GM12878 (cell line): ENCODE measurements at regions not wholly inside any gene's neighbourhood (a gene's known extent, or its start where the extent isn't known, plus 50 kb on each side); places are given as distances from the start of the nearest gene placed in this dataset.

Experiments used
- BCL11A ChIP-seq: IDR thresholded peaks from 2 replicates; pipeline ENCODE4 v1.6.1; 2011; ENCODE audit warnings: low read depth, low read length
- CBX5 ChIP-seq: sonication (generic); IDR thresholded peaks from 2 replicates; pipeline ENCODE4 v1.6.1; 2016; ENCODE audit warnings: low read depth, moderate library complexity, mild to moderate bottlenecking, inconsistent platforms
- NR2C1 ChIP-seq: fragments of 450-650 bp; IDR thresholded peaks from 2 replicates; pipeline ENCODE4 v1.6.1; 2017; ENCODE audit warnings: antibody characterized with exemption, mild to moderate bottlenecking, moderate library complexity
- SMARCA5 ChIP-seq: fragments of 450-650 bp; IDR thresholded peaks from 2 replicates; pipeline ENCODE4 v1.6.1; 2017; ENCODE audit warnings: mild to moderate bottlenecking
- STAT3 ChIP-seq: IDR thresholded peaks from 2 replicates; pipeline ENCODE4 v1.6.1; 2011; ENCODE audit warnings: low read depth, low read length, improper control_type of control experiment
- SUZ12 ChIP-seq: fragments of 200-600 bp; sonication (generic); IDR thresholded peaks from one replicate; pipeline ENCODE4 v1.6.1; 2018; ENCODE audit warnings: antibody characterized with exemption, mild to moderate bottlenecking; ENCODE audit not compliant: unreplicated experiment
- TARDBP ChIP-seq: IDR thresholded peaks from 2 replicates; pipeline ENCODE4 v1.6.1; 2016; ENCODE audit warnings: borderline replicate concordance
- ZNF207 ChIP-seq: fragments of 450-650 bp; IDR thresholded peaks from 2 replicates; pipeline ENCODE4 v1.6.1; 2014; ENCODE audit warnings: antibody characterized with exemption, mild to moderate bottlenecking, borderline replicate concordance
- TF ChIP-seq, protein P1 (sequence below): fragments of 450-650 bp; formaldehyde crosslinking; IDR thresholded peaks from 2 replicates; pipeline ENCODE4 v1.5.0; 2022; ENCODE audit warnings: mild to moderate bottlenecking, missing genetic modification characterization
- TF ChIP-seq, protein P2 (sequence below): fragments of 450-650 bp; IDR thresholded peaks from 2 replicates; pipeline ENCODE4 v1.6.1; 2016; ENCODE audit warnings: mild to moderate bottlenecking
- TF ChIP-seq, protein P3 (sequence below): fragments of 450-650 bp; IDR thresholded peaks from 2 replicates; pipeline ENCODE4 v1.6.1; 2016; ENCODE audit warnings: mild to moderate bottlenecking

DNA sequence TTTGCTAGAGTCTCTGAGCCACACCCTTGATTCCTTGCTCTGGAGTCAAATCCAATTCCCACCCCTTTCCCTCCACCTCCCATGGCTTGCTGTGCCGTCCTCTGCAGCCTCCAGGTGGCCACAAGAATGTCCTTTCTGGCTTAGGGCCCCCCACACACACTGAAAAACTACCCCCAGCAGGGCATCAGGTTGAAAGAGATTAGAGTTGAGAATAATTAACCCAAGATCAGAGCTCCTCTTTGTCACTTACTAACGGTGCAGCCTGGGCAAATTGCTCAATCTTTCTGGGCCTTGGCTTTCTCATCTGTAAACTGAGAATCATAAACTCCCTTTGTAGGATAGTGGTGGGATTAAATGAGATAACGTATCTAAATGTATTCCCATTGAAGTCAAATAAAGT, 78.5 kb downstream of the MRPL46 start (continued):
- TF ChIP-seq, protein P1, sequence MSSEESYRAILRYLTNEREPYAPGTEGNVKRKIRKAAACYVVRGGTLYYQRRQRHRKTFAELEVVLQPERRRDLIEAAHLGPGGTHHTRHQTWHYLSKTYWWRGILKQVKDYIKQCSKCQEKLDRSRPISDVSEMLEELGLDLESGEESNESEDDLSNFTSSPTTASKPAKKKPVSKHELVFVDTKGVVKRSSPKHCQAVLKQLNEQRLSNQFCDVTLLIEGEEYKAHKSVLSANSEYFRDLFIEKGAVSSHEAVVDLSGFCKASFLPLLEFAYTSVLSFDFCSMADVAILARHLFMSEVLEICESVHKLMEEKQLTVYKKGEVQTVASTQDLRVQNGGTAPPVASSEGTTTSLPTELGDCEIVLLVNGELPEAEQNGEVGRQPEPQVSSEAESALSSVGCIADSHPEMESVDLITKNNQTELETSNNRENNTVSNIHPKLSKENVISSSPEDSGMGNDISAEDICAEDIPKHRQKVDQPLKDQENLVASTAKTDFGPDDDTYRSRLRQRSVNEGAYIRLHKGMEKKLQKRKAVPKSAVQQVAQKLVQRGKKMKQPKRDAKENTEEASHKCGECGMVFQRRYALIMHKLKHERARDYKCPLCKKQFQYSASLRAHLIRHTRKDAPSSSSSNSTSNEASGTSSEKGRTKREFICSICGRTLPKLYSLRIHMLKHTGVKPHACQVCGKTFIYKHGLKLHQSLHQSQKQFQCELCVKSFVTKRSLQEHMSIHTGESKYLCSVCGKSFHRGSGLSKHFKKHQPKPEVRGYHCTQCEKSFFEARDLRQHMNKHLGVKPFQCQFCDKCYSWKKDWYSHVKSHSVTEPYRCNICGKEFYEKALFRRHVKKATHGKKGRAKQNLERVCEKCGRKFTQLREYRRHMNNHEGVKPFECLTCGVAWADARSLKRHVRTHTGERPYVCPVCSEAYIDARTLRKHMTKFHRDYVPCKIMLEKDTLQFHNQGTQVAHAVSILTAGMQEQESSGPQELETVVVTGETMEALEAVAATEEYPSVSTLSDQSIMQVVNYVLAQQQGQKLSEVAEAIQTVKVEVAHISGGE (CRISPR knock-in tag), result no peak
- no peak for TF ChIP-seq ZNF207
- no peak for TF ChIP-seq TARDBP
- TF ChIP-seq SUZ12, result no peak
- no peak for TF ChIP-seq CBX5
- TF ChIP-seq NR2C1, result no peak
- TF ChIP-seq, protein P2, sequence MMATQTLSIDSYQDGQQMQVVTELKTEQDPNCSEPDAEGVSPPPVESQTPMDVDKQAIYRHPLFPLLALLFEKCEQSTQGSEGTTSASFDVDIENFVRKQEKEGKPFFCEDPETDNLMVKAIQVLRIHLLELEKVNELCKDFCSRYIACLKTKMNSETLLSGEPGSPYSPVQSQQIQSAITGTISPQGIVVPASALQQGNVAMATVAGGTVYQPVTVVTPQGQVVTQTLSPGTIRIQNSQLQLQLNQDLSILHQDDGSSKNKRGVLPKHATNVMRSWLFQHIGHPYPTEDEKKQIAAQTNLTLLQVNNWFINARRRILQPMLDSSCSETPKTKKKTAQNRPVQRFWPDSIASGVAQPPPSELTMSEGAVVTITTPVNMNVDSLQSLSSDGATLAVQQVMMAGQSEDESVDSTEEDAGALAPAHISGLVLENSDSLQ, result no peak
- TF ChIP-seq, protein P3, sequence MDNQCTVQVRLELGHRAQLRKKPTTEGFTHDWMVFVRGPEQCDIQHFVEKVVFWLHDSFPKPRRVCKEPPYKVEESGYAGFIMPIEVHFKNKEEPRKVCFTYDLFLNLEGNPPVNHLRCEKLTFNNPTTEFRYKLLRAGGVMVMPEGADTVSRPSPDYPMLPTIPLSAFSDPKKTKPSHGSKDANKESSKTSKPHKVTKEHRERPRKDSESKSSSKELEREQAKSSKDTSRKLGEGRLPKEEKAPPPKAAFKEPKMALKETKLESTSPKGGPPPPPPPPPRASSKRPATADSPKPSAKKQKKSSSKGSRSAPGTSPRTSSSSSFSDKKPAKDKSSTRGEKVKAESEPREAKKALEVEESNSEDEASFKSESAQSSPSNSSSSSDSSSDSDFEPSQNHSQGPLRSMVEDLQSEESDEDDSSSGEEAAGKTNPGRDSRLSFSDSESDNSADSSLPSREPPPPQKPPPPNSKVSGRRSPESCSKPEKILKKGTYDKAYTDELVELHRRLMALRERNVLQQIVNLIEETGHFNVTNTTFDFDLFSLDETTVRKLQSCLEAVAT, result no peak
- no peak for TF ChIP-seq STAT3
- no peak for TF ChIP-seq SMARCA5
- TF ChIP-seq BCL11A, result no peak
